Fibroblast of peridontal ligament (primary cell): ENCODE measurements at regions not wholly inside any gene's neighbourhood (a gene's known extent, or its start where the extent isn't known, plus 50 kb on each side); places are given as distances from the start of the nearest gene placed in this dataset.

Source experiments
- DNase-seq: peaks from one replicate; pipeline ENCODE4 v3.0.0-alpha.2; 2010; ENCODE audit errors: extremely low read depth

GRCh38 chr22:25350551-25350971 is 131.1 kb downstream of the CRYBB2 start:
- DNase-seq, result no peak

DNA sequence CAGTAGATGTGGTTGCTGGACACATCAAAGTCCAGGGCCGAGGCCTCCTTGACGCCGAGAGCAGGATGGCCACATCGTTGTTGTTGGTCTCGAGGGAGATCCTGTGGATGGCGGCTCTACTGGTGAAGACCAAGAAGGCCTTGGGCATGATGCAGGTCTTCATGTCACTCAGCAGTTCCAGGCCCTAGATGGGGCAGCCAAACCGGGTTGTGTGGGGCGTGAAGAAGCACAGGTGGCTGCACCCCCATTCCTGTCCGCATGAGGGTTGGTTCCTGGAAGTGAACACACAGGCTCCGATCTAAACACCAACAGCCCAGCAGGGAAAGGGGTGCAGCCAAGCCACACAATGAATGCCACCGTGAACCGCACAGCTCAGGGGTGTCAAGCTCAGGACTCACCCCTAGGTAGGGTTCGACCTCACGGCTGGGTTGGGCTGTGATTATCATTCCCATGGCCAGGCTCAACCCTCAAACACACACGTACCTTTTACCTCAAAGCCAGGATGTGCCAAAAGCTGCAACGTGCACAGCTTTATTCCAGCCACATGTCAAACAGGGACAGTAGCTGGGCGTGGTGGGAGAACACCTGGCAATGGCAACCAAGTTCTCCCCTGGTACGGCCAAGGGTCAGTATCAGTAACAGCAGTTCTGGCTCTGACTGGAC is 132.3 kb downstream of the CRYBB2 start:
- no peak for DNase-seq

DNA sequence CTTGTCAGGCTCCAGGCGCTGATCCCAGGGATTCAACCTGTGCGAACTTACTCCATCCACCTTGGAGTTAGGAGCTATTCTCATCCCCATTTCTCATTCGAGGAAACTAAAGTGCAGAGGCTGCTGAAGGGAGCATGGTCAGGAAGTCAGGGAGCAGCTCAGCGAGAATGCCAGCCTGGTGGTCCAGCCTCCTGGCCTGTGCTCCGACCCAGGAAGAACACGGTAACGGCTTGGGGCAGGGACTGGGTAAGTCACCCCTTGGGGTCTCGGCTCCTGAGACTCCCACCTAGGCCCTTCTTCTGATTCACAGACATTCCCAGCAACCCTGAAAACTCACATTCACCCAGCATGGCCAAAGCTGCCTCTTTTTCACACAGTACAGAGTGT is 132.8 kb downstream of the CRYBB2 start:
- DNase-seq, result no peak

- no peak for DNase-seq
Measured at GRCh38 chr22:25353516-25354445, 134.3 kb downstream of the CRYBB2 start.

DNA sequence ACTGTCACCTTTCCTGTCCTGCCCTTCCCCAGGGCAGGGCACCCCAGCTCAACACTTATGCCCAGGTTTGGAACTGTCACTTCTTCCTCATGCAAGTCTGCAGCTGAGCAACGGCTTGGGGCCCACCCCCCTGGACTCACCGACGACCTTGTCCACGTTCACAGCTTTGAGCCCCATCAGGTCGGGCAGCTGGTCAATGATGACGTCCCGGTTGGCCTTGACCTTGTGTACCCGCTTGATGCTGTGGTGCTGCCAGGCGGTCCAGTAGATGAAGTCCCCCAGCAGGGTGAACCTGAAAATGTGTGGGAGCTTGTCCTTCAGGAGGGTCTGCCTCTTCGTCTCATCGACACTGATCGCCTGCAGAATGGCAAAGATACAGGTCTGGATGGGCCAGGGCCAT is 135.0 kb downstream of the CRYBB2 start:
- no peak for DNase-seq

- DNase-seq, result no peak
Measured at GRCh38 chr22:25357132-25357455, 137.7 kb downstream of the CRYBB2 start.

GRCh38 chr22:25357606-25358420 is 138.4 kb downstream of the CRYBB2 start:
- no peak for DNase-seq

DNA sequence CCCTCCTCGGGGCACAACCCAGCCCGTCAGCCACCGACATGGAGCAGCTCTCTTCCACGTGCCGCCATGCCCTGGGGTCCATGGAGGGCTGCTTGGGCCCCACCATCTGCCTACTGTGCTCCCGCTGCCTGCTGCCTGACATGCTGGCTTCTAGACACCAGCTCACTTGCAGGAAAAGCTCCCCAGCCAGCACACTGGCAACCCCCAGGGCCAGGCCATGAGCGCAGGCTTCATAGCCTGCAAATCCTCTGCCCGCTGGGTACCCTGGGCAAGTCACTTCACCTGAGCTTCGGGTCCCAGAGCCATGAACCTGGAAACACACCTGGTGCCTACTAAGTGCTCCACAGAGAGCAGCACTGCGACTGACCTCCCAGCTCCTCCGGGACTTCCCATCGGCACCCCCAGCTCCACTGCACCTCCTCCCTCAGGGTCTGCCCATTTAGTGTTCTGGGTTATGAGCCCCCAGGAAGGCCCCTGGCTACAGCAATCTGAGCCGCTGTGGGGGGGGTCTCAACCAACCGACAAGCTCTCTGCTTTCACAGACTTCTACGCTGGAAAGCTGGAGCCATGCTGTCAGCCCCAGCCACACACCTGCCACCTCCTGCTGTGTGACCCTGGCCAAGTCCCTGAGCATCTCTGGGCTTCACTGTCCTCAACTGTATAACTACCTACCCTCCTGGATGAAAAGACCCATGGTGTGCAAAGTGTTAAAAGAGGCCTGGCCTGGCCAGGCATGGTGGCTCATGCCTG is 139.2 kb downstream of the CRYBB2 start:
- no peak for DNase-seq

GRCh38 chr22:25359601-25360261 is 140.3 kb downstream of the CRYBB2 start:
- DNase-seq, result no peak

GRCh38 chr22:25360411-25360810 is 141.0 kb downstream of the CRYBB2 start:
- no peak for DNase-seq

GRCh38 chr22:25360891-25361645 is 141.6 kb downstream of the CRYBB2 start:
- no peak for DNase-seq

DNA sequence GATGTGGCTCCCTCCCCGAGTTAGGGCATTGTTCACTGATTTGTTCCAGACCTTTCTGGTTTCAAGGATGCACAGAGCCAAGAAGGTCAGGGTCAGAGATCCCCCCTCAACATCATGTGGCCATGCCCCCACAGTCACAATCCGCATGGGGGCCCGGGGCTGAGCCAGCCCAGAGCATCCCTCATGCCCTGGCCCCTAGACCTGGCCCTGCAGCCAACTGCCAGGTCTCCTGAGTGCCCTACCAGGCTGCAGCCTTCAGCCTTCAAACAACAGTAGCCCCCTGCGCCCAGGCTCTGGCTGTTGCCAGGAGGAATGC is 142.4 kb downstream of the CRYBB2 start:
- no peak for DNase-seq

- DNase-seq, result peak; percentile 42
Measured at GRCh38 chr22:25362215-25362882, 142.9 kb downstream of the CRYBB2 start.

DNA sequence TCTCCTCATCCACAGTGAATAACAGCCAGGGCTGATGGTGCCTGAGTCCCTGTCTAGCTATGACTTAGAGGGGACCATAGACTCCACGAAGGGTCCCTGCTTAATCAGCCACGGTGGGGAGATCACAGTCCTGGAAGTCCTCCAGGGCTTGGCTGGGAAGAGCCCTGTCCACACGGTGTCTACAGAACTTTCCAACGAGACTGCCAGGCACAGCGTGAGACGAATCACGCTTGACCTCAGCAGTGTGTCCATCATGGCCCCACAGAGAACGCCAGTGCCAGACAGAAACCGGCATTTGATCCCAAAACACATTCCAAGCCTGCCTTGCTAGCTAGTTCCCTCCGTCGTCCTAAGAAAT is 143.4 kb downstream of the CRYBB2 start:
- no peak for DNase-seq

- no peak for DNase-seq
Measured at GRCh38 chr22:25363474-25363873, 144.0 kb downstream of the CRYBB2 start.

GRCh38 chr22:25364281-25364680 is 144.8 kb downstream of the CRYBB2 start:
- no peak for DNase-seq

GRCh38 chr22:25364736-25365241 is 145.3 kb downstream of the CRYBB2 start:
- DNase-seq, result peak; percentile 9

DNA sequence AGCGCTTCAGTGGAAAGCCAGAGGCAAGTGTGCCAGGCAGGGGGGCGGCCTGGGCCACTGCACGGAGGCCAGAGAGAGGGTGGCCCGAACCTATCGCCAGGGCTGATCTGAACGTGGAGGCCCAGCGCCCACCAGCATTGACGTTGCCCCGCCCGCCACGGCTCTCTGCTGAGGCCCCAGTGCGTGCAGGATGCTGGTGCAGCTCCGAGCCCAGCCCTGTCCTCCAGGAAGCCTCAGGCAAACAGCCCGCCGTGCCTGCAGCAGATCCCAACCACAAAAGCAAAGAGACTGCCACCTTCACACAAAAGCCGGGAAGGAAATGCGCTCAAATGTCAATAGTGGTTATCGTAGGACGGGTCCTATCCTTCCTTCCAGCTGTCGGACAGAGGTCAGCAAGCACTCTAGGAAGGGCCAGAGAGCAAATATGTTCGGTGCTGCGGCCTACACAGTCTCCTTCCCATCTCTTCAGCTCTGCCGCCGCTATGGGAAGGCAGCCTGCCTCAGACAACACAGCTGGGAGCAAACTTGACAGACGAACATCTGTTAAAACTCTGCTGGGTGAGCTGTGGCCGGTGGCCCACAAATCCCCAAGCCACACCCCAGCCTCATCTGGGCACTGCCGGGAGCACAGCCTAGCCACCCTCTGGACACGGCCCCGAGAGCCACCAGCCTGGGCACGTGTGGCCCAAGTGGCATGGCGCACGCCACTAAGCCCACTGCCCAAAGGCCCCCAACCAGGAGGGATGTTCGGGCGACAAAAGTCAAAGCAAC is 146.2 kb downstream of the CRYBB2 start:
- DNase-seq, result no peak

GRCh38 chr22:25366408-25366807 is 147.0 kb downstream of the CRYBB2 start:
- no peak for DNase-seq
